Esophagus squamous epithelium (tissue), 4 donors: ENCODE measurements at regions not wholly inside any gene's neighbourhood (a gene's known extent, or its start where the extent isn't known, plus 50 kb on each side); places are given as distances from the start of the nearest gene placed in this dataset.

Experiments used
- POLR2A ChIP-seq, 4 donors: fragments of 450-650 bp; IDR thresholded peaks; one replicate each; pipeline ENCODE4 v1.6.1; 2017; ENCODE audit warnings: antibody characterized with exemption in 4 of 4, mild to moderate bottlenecking in 4 of 4, moderate library complexity in 3 of 4
- TF ChIP-seq, protein P1 (sequence below), 6 experiments: fragments of 450-650 bp in 4 of 6; fragments of 200-600 bp in 2 of 6; sonication (generic) in 2 of 6; IDR thresholded peaks; one replicate each; pipeline ENCODE4 v1.5.1; 2016 to 2019; ENCODE audit warnings: antibody characterized with exemption in 6 of 6, mild to moderate bottlenecking in 4 of 6, moderate library complexity in 4 of 6

DNA sequence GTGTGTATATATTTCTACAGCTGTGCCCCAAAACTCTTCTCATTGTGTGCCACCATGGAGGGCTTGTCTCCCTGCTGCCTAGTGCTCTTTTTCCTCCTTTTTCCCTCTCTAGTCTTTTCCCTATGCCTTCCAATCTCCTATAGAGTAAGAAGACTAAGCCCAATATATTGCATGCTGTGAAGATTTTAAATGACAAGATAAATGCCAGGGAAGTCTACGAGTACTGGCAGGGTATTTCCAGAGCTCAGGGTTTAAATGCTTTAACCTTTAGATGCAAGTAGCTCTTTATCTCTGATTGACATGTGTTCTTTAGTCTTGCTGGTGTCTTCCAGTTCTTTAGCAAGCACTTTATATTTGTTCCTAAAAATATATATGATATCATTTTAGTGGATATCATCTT lies 200.7 kb downstream of the SLITRK1 start:
- TF ChIP-seq POLR2A (IDR thresholded peaks at IDR 0.05), result no peak
- TF ChIP-seq, protein P1, sequence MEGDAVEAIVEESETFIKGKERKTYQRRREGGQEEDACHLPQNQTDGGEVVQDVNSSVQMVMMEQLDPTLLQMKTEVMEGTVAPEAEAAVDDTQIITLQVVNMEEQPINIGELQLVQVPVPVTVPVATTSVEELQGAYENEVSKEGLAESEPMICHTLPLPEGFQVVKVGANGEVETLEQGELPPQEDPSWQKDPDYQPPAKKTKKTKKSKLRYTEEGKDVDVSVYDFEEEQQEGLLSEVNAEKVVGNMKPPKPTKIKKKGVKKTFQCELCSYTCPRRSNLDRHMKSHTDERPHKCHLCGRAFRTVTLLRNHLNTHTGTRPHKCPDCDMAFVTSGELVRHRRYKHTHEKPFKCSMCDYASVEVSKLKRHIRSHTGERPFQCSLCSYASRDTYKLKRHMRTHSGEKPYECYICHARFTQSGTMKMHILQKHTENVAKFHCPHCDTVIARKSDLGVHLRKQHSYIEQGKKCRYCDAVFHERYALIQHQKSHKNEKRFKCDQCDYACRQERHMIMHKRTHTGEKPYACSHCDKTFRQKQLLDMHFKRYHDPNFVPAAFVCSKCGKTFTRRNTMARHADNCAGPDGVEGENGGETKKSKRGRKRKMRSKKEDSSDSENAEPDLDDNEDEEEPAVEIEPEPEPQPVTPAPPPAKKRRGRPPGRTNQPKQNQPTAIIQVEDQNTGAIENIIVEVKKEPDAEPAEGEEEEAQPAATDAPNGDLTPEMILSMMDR (IDR thresholded peaks at IDR 0.05), result no peak
